ENCODE measurements at regions not wholly inside any gene's neighbourhood (a gene's known extent, or its start where the extent isn't known, plus 50 kb on each side); places are given as distances from the start of the nearest gene placed in this dataset.

DNA sequence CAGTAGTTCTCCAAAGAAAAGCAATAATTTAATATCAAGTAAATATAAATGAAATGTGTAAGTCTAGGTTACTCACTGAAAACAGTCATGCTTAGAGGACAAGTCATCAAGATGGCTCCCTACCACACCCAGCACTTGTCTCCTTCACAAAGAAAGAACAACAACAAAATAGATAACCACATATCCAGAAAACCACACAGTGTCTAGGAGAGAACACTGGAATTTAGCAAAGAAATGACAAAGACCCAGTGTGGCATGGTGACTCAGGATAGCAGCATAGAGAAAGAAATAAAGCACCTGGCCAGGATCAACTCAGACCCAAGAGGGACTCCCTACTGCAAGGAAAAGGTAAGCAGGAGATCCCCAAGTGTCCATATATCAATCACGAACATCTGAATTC, 356.2 kb downstream of the TMEM161B start:
- TF ChIP-seq CTCF (conservative IDR thresholded peaks at IDR 0.05; ENCODE audit: low read length) (no peak), EZH2phosphoT487 (IDR thresholded peaks at IDR 0.05; ENCODE audit: borderline replicate concordance, low read depth, low read length) (no peak)

All from OCI-LY7 (cell line).